PFSK-1 (cell line): ENCODE measurements at regions not wholly inside any gene's neighbourhood (a gene's known extent, or its start where the extent isn't known, plus 50 kb on each side); places are given as distances from the start of the nearest gene placed in this dataset.

ENCODE experiments used
- FOXP2 ChIP-seq: optimal IDR thresholded peaks from 2 replicates; pipeline ENCODE3; 2011; ENCODE audit warnings: borderline replicate concordance, control low read depth, inconsistent platforms; ENCODE audit not compliant: insufficient read depth; ENCODE audit errors: extremely low read length, extremely low read depth
- POLR2AphosphoS5 ChIP-seq: IDR thresholded peaks from 2 replicates; pipeline ENCODE4 v1.6.1; 2012; ENCODE audit warnings: low read depth, mild to moderate bottlenecking, control low read depth, low read length, moderate library complexity
- REST ChIP-seq, 2 experiments: IDR thresholded peaks; 2 replicates each; pipeline versions ENCODE4 v1.6.1 to v1.8.0; 2011 to 2012; ENCODE audit warnings: low read depth in 2 of 2, low read length in 2 of 2, control low read depth in 1 of 2, inconsistent platforms in 1 of 2, mild to moderate bottlenecking in 1 of 2, moderate library complexity in 1 of 2; ENCODE audit not compliant: insufficient read depth in 1 of 2
- SIN3A ChIP-seq: IDR thresholded peaks from 2 replicates; pipeline ENCODE4 v1.6.1; 2012; ENCODE audit warnings: mild to moderate bottlenecking, low read length, moderate library complexity, borderline replicate concordance; ENCODE audit not compliant: insufficient read depth
- TAF1 ChIP-seq: IDR thresholded peaks from 2 replicates; pipeline ENCODE4 v1.6.1; 2012; ENCODE audit warnings: low read length, control low read depth, borderline replicate concordance; ENCODE audit not compliant: insufficient read depth

GRCh38 chr2:74746480-74746879 is 87.4 kb upstream of the HK2 start:
- TF ChIP-seq TAF1 (no peak), REST (IDR thresholded peaks at IDR 0.05; ENCODE audit: insufficient read depth in 1 of 2, low read depth in 2 of 2, low read length in 2 of 2) (no peak), POLR2AphosphoS5 (no peak), SIN3A (no peak), FOXP2 (no peak)

- TF ChIP-seq TAF1 = no peak
- no peak for TF ChIP-seq POLR2AphosphoS5
- no peak for TF ChIP-seq REST (IDR thresholded peaks at IDR 0.05; ENCODE audit: insufficient read depth in 1 of 2, low read depth in 2 of 2, low read length in 2 of 2)
- TF ChIP-seq FOXP2 = no peak
- TF ChIP-seq SIN3A = no peak
These were observed 86.4 kb upstream of the HK2 start for GRCh38 chr2:74747411-74748080.

- TF ChIP-seq TAF1 (no peak), SIN3A (no peak), REST (IDR thresholded peaks at IDR 0.05; ENCODE audit: insufficient read depth in 1 of 2, low read depth in 2 of 2, low read length in 2 of 2) (no peak), FOXP2 (no peak), POLR2AphosphoS5 (no peak)
These were observed 85.3 kb upstream of the HK2 start for GRCh38 chr2:74748665-74749064.

- no peak for TF ChIP-seq REST (IDR thresholded peaks at IDR 0.05; ENCODE audit: insufficient read depth in 1 of 2, low read depth in 2 of 2, low read length in 2 of 2)
- no peak for TF ChIP-seq FOXP2
- no peak for TF ChIP-seq TAF1
- no peak for TF ChIP-seq SIN3A
- TF ChIP-seq POLR2AphosphoS5 = no peak
These were observed 84.5 kb upstream of the HK2 start for GRCh38 chr2:74749432-74749831.

- TF ChIP-seq REST (IDR thresholded peaks at IDR 0.05; ENCODE audit: insufficient read depth in 1 of 2, low read depth in 2 of 2, low read length in 2 of 2) (no peak), TAF1 (no peak), POLR2AphosphoS5 (no peak), SIN3A (no peak), FOXP2 (no peak)
These were observed 81.7 kb upstream of the HK2 start for GRCh38 chr2:74751981-74752851.
